Spleen (tissue), 11 donors: ENCODE measurements at regions not wholly inside any gene's neighbourhood (a gene's known extent, or its start where the extent isn't known, plus 50 kb on each side); places are given as distances from the start of the nearest gene placed in this dataset.
"Not testable (repeated sequence)": the region's sequence is repeated elsewhere in the genome, so short reads cannot be mapped to it uniquely, and the experiment has no call there.

Experiments used
- DNase-seq: peaks from one replicate; pipeline ENCODE4 v3.0.0-alpha.2; 2020
- H3K27ac ChIP-seq, 8 donors: fragments of 200-600 bp; sonication (generic) in 7 of 8; 1 replicate in 4 of 8; 2 replicates in 4 of 8; pipeline versions ENCODE4 v1.5.0 to v1.8.0; 2016 to 2021; ENCODE audit warnings: inconsistent platforms in 4 of 8, mild to moderate bottlenecking in 4 of 8, moderate library complexity in 1 of 8
- H3K27me3 ChIP-seq, 7 donors: fragments of 200-600 bp; sonication (generic) in 6 of 7; replicated peaks in 1 of 7; 1 replicate in 4 of 7; 2 replicates in 3 of 7; pipeline versions ENCODE4 v1.5.0 to v1.8.0; 2016 to 2021; ENCODE audit warnings: inconsistent platforms in 3 of 7, mild to moderate bottlenecking in 1 of 7
- H3K36me3 ChIP-seq, 6 donors: fragments of 200-600 bp; sonication (generic) in 5 of 6; 1 replicate in 4 of 6; 2 replicates in 2 of 6; pipeline versions ENCODE4 v1.5.0 to v1.8.0; 2016 to 2021; ENCODE audit warnings: inconsistent platforms in 2 of 6
- H3K4me1 ChIP-seq, 6 donors: fragments of 200-600 bp; sonication (generic) in 5 of 6; 1 replicate in 3 of 6; 2 replicates in 3 of 6; pipeline versions ENCODE4 v1.5.0 to v1.8.0; 2016 to 2021; ENCODE audit warnings: inconsistent platforms in 3 of 6
- H3K4me3 ChIP-seq, 8 donors: fragments of 200-600 bp; sonication (generic) in 7 of 8; 1 replicate in 4 of 8; 2 replicates in 4 of 8; pipeline versions ENCODE4 v1.5.0 to v1.8.0; 2016 to 2021; ENCODE audit warnings: inconsistent platforms in 4 of 8, mild to moderate bottlenecking in 4 of 8, moderate library complexity in 2 of 8
- H3K9me3 ChIP-seq, 8 donors: fragments of 200-600 bp; sonication (generic) in 7 of 8; 1 replicate in 4 of 8; 2 replicates in 4 of 8; pipeline versions ENCODE4 v1.5.0 to v1.8.0; 2016 to 2021; ENCODE audit warnings: inconsistent platforms in 4 of 8
- CTCF ChIP-seq, 11 experiments: fragments of 200-600 bp in 7 of 11; fragments of 450-650 bp in 4 of 11; sonication (generic) in 4 of 11; IDR thresholded peaks in 8 of 11; conservative IDR thresholded peaks in 3 of 11; 1 replicate in 7 of 11; 2 replicates in 4 of 11; pipeline versions ENCODE4 v1.4.0 to v1.8.0; 2016 to 2021; ENCODE audit warnings: antibody characterized with exemption in 11 of 11, inconsistent platforms in 4 of 11, mild to moderate bottlenecking in 1 of 11
- POLR2A ChIP-seq, 3 donors: fragments of 450-650 bp; IDR thresholded peaks; one replicate each; pipeline ENCODE4 v1.5.1; 2017; ENCODE audit warnings: antibody characterized with exemption in 3 of 3, mild to moderate bottlenecking in 1 of 3
- POLR2AphosphoS5 ChIP-seq, 3 donors: sonication (generic); formaldehyde crosslinking; IDR thresholded peaks; one replicate each; pipeline ENCODE4 v1.5.1; 2017; ENCODE audit warnings: antibody characterized with exemption in 3 of 3
- WGBS, 5 donors: extraction: QIAGEN DNeasy Blood & Tissue Kit in 3 of 5; methylation state at CpG; one replicate each; pipeline versions ENCODE4 v1.1.5 to v1.1.7; 2013 to 2018; 5-methylcytosine and 5-hydroxymethylcytosine counted together
- intact Hi-C: fragments of 100-400 bp; cut with DNase I; formaldehyde crosslinking; loops from one replicate; pipeline ENCODE4 v1.15.0; 2023; ENCODE audit warnings: low total_unique reads
- donor health status: healthy with polysubstance abuse.
- donor health status: DM: no; HTN: no; CAD: no; lungs with moderate emphysema.
- donor health status: DM: no; HTN: no; CAD: no.
- donor health status: Bipolar disorder and iron deficiency.
- donor health status: healthy.
- donor health status: DM: no; HTN: no; CAD: no.
- donor health status: DM: yes; HTN: yes; CAD: no.

GRCh38 chr9:23044549-23044948, 597.9 kb downstream of the DMRTA1 start:
- DNase-seq = no peak
- Histone ChIP-seq H3K4me1 (no peaks in the 10 kb centered on the region), H3K27me3 (no peaks in the 10 kb centered on the region), H3K36me3 (no peaks in the 10 kb centered on the region), H3K27ac (no peak overlapping the region), H3K4me3 (no peak overlapping the region), H3K9me3 (peaks cover 0 to 13% (median 0%) of the 10 kb centered on the region in 8 donors)
- intact Hi-C loops = no loop called here
- TF ChIP-seq POLR2A (IDR thresholded peaks at IDR 0.05) = no peak
- TF ChIP-seq CTCF (IDR thresholded peaks at IDR 0.05 in 8 of 11, conservative IDR thresholded peaks at IDR 0.05 in 3 of 11) = no peak
- TF ChIP-seq POLR2AphosphoS5 (IDR thresholded peaks at IDR 0.05) = no peak

GRCh38 chr9:23046026-23046425, 599.4 kb downstream of the DMRTA1 start:
- peaks cover 0 to 13% (median 0%) of the 10 kb centered on the region in 8 donors for H3K9me3 ChIP-seq
- H3K36me3 ChIP-seq, intact Hi-C loops, H3K27ac ChIP-seq, H3K4me3 ChIP-seq, H3K4me1 ChIP-seq, H3K27me3 ChIP-seq: not testable (repeated sequence)
- peak; percentile 13 for DNase-seq
- WGBS, 5 donors = 81 to 95% (median 84%) methylated on average over 1 of the region's 1 CpG

- 89 to 98% (median 93%) methylated on average over 1 of the region's 1 CpG for WGBS, 5 donors
- Histone ChIP-seq H3K4me1 (no peaks in the 10 kb centered on the region), H3K27ac (no peak overlapping the region), H3K4me3 (no peak overlapping the region), H3K9me3 (peaks cover 0 to 21% (median 5%) of the 10 kb centered on the region in 8 donors), H3K27me3 (no peaks in the 10 kb centered on the region), H3K36me3 (no peaks in the 10 kb centered on the region)
- intact Hi-C loops = no loop called here
- TF ChIP-seq POLR2A (IDR thresholded peaks at IDR 0.05) = no peak
- TF ChIP-seq CTCF (IDR thresholded peaks at IDR 0.05 in 8 of 11, conservative IDR thresholded peaks at IDR 0.05 in 3 of 11) = no peak
- no peak for TF ChIP-seq POLR2AphosphoS5 (IDR thresholded peaks at IDR 0.05)
- DNase-seq = no peak
Observed at GRCh38 chr9:23050548-23050947, 603.9 kb downstream of the DMRTA1 start.

DNA sequence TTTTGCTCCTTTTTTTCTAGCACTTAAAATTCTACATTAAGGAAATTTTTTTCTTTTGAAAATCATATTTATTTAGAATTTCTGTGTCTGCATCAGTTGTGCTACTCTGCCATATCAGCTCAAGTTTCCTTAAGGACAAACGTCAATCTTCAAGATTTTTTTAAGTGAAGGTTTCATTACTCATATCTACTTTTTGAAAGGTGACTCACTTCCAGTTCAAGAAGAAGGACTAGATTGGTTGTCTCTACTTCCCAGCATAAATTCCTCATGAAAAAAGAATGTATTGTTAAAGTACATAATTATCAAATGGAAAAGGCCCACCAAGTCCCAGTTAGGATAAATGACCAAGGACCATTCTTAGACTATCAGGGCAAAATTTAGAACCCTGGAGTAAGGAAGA, 626.5 kb downstream of the DMRTA1 start:
- H3K36me3 ChIP-seq = no peaks in the 10 kb centered on the region
- no peaks in the 10 kb centered on the region for H3K4me1 ChIP-seq
- intact Hi-C loops = no loop called here
- 59 to 82% (median 77%) methylated on average over 1 of the region's 1 CpG for WGBS, 5 donors
- peaks cover 0 to 5% (median 1%) of the 10 kb centered on the region in 8 donors for H3K9me3 ChIP-seq
- DNase-seq = no peak
- H3K27me3 ChIP-seq = no peaks in the 10 kb centered on the region
- no peak overlapping the region for H3K27ac ChIP-seq
- no peak overlapping the region for H3K4me3 ChIP-seq
- TF ChIP-seq CTCF (IDR thresholded peaks at IDR 0.05 in 8 of 11, conservative IDR thresholded peaks at IDR 0.05 in 3 of 11) (no peak), POLR2A (IDR thresholded peaks at IDR 0.05) (no peak), POLR2AphosphoS5 (IDR thresholded peaks at IDR 0.05) (no peak)

GRCh38 chr9:23079798-23080197, 633.2 kb downstream of the DMRTA1 start:
- Histone ChIP-seq H3K9me3 (no peaks in the 10 kb centered on the region), H3K4me3 (no peak overlapping the region), H3K36me3 (no peaks in the 10 kb centered on the region), H3K27me3 (no peaks in the 10 kb centered on the region), H3K4me1 (no peaks in the 10 kb centered on the region), H3K27ac (no peak overlapping the region)
- 75 to 88% (median 84%) methylated on average over 2 of the region's 2 CpGs for WGBS, 5 donors
- TF ChIP-seq POLR2A (IDR thresholded peaks at IDR 0.05) = no peak
- no peak for TF ChIP-seq POLR2AphosphoS5 (IDR thresholded peaks at IDR 0.05)
- TF ChIP-seq CTCF (IDR thresholded peaks at IDR 0.05 in 8 of 11, conservative IDR thresholded peaks at IDR 0.05 in 3 of 11) = no peak
- intact Hi-C loops = no loop called here
- DNase-seq = no peak
